ENCODE measurements at regions not wholly inside any gene's neighbourhood (a gene's known extent, or its start where the extent isn't known, plus 50 kb on each side); places are given as distances from the start of the nearest gene placed in this dataset.
"Not testable (repeated sequence)": the region's sequence is repeated elsewhere in the genome, so short reads cannot be mapped to it uniquely, and the experiment has no call there.

GRCh38 chr9:82052081-82052480, 63.5 kb downstream of the SPATA31D1 start:
- no peak for DNase-seq

GRCh38 chr9:82054264-82055015, 65.9 kb downstream of the SPATA31D1 start:
- no peak for DNase-seq

- no peak for DNase-seq
Measured at GRCh38 chr9:82057805-82058204, 69.2 kb downstream of the SPATA31D1 start.

- not testable (repeated sequence) for DNase-seq
Measured at GRCh38 chr9:82061801-82062200, 73.2 kb downstream of the SPATA31D1 start.

GRCh38 chr9:82062245-82062644, 73.7 kb downstream of the SPATA31D1 start:
- DNase-seq = no peak

- DNase-seq = no peak
Measured at GRCh38 chr9:82073551-82074543, 85.3 kb downstream of the SPATA31D1 start.

GRCh38 chr9:82080265-82080664, 91.7 kb downstream of the SPATA31D1 start:
- no peak for DNase-seq

GRCh38 chr9:82081496-82081895, 92.9 kb downstream of the SPATA31D1 start:
- DNase-seq = no peak

- no peak for DNase-seq
Measured at GRCh38 chr9:82082563-82082962, 94.0 kb downstream of the SPATA31D1 start.

GRCh38 chr9:82088591-82088990, 100.0 kb downstream of the SPATA31D1 start:
- no peak for DNase-seq

- DNase-seq = no peak
Measured at GRCh38 chr9:82090046-82090445, 101.5 kb downstream of the SPATA31D1 start.

- no peak for DNase-seq
Measured at GRCh38 chr9:82091100-82091499, 102.5 kb downstream of the SPATA31D1 start.

GRCh38 chr9:82091610-82092009, 103.0 kb downstream of the SPATA31D1 start:
- DNase-seq = no peak

GRCh38 chr9:82101475-82101874, 112.9 kb downstream of the SPATA31D1 start:
- no peak for DNase-seq

- DNase-seq = no peak
Measured at GRCh38 chr9:82104252-82104651, 115.7 kb downstream of the SPATA31D1 start.

- no peak for DNase-seq
Measured at GRCh38 chr9:82105729-82106128, 117.2 kb downstream of the SPATA31D1 start.

GRCh38 chr9:82106536-82106935, 118.0 kb downstream of the SPATA31D1 start:
- DNase-seq = no peak

GRCh38 chr9:82108474-82108873, 119.9 kb downstream of the SPATA31D1 start:
- no peak for DNase-seq

GRCh38 chr9:82108941-82109340, 120.4 kb downstream of the SPATA31D1 start:
- peak; percentile 77 for DNase-seq

- no peak for DNase-seq
Measured at GRCh38 chr9:82109626-82110025, 121.1 kb downstream of the SPATA31D1 start.

- no peak for DNase-seq
Measured at GRCh38 chr9:82110881-82111280, 122.3 kb downstream of the SPATA31D1 start.

- no peak for DNase-seq
Measured at GRCh38 chr9:82115331-82115730, 126.8 kb downstream of the SPATA31D1 start.

- no peak for DNase-seq
Measured at GRCh38 chr9:82115900-82116299, 127.3 kb downstream of the SPATA31D1 start.

Data from tongue (tissue), 1 donor.